ENCODE measurements at regions not wholly inside any gene's neighbourhood (a gene's known extent, or its start where the extent isn't known, plus 50 kb on each side); places are given as distances from the start of the nearest gene placed in this dataset.

DNA sequence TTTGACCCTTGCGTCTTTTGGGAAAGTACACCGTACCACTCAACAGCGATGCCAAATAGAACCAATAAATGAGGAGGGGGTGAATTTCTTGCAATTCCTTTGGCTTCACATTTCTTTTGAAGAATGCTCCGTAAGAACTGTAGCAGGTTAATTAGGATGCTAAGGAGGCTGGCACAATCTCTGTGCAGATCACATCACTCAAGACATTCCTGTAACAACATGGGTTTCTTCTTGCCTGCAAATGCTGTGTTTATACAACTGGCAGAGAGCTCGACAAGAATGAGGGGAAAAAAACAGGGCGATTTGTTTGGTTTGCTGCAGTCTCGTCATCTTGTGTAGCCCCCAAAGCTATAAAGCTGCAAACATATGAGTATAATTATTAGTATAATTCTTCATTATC lies 424.8 kb upstream of the DCC start:
- no peak for TF ChIP-seq KHSRP (IDR thresholded peaks at IDR 0.05)
- TF ChIP-seq, protein P1, sequence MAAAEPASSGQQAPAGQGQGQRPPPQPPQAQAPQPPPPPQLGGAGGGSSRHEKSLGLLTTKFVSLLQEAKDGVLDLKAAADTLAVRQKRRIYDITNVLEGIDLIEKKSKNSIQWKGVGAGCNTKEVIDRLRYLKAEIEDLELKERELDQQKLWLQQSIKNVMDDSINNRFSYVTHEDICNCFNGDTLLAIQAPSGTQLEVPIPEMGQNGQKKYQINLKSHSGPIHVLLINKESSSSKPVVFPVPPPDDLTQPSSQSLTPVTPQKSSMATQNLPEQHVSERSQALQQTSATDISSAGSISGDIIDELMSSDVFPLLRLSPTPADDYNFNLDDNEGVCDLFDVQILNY (CRISPR knock-in tag; IDR thresholded peaks at IDR 0.05), result no peak

Data from K562 (cell line).